ENCODE measurements at regions not wholly inside any gene's neighbourhood (a gene's known extent, or its start where the extent isn't known, plus 50 kb on each side); places are given as distances from the start of the nearest gene placed in this dataset.

- no peaks in the 10 kb centered on the region for H3K36me3 ChIP-seq
- no peaks in the 10 kb centered on the region for H3K27me3 ChIP-seq
- intact Hi-C loops (cut with DNase I) = no loop called here
- H3K4me3 ChIP-seq = no peak overlapping the region
- WGBS, 3 donors = 31 to 47% (median 36%) methylated on average over 2 of the region's 2 CpGs
- no peaks in the 10 kb centered on the region for H3K4me1 ChIP-seq (ENCODE audit: insufficient read depth)
- no peaks in the 10 kb centered on the region for H3K9me3 ChIP-seq
- H3K27ac ChIP-seq = no peak overlapping the region
- no peak for TF ChIP-seq EP300 (IDR thresholded peaks at IDR 0.05)
- no peak for TF ChIP-seq POLR2A (IDR thresholded peaks at IDR 0.05)
- no peak for TF ChIP-seq CTCF (IDR thresholded peaks at IDR 0.05)
- DNase-seq = no peak
These were observed 1024.3 kb downstream of the PCDH9 start for GRCh38 chr13:66205807-66206206.

- Histone ChIP-seq H3K4me1 (ENCODE audit: insufficient read depth) (no peaks in the 10 kb centered on the region), H3K36me3 (no peaks in the 10 kb centered on the region), H3K27me3 (no peaks in the 10 kb centered on the region), H3K9me3 (no peaks in the 10 kb centered on the region), H3K27ac (no peak overlapping the region), H3K4me3 (no peak overlapping the region)
- no peak for DNase-seq
- TF ChIP-seq POLR2A (IDR thresholded peaks at IDR 0.05) (no peak), EP300 (IDR thresholded peaks at IDR 0.05) (no peak), CTCF (IDR thresholded peaks at IDR 0.05) (no peak)
- intact Hi-C loops (cut with DNase I) = no loop called here
These were observed 1029.6 kb downstream of the PCDH9 start for GRCh38 chr13:66200555-66200954.

GRCh38 chr13:66195238-66195637 lies 1034.9 kb downstream of the PCDH9 start:
- intact Hi-C loops (cut with DNase I) = no loop called here
- no peaks in the 10 kb centered on the region for H3K9me3 ChIP-seq
- 96 to 100% (median 98%) methylated on average over 1 of the region's 1 CpG for WGBS, 3 donors
- TF ChIP-seq CTCF (IDR thresholded peaks at IDR 0.05) (no peak), EP300 (IDR thresholded peaks at IDR 0.05) (no peak), POLR2A (IDR thresholded peaks at IDR 0.05) (no peak)
- H3K27ac ChIP-seq = no peak overlapping the region
- H3K27me3 ChIP-seq = no peaks in the 10 kb centered on the region
- H3K4me3 ChIP-seq = no peak overlapping the region
- DNase-seq = no peak
- no peaks in the 10 kb centered on the region for H3K36me3 ChIP-seq
- no peaks in the 10 kb centered on the region for H3K4me1 ChIP-seq (ENCODE audit: insufficient read depth)

GRCh38 chr13:66189986-66190385 lies 1040.2 kb downstream of the PCDH9 start:
- no peaks in the 10 kb centered on the region for H3K4me1 ChIP-seq (ENCODE audit: insufficient read depth)
- no peak overlapping the region for H3K27ac ChIP-seq
- DNase-seq = no peak
- intact Hi-C loops (cut with DNase I) = no loop called here
- H3K4me3 ChIP-seq = no peak overlapping the region
- H3K36me3 ChIP-seq = no peaks in the 10 kb centered on the region
- no peaks in the 10 kb centered on the region for H3K27me3 ChIP-seq
- WGBS, 3 donors = 0 to 93% (median 82%) methylated on average over 1 of the region's 1 CpG
- H3K9me3 ChIP-seq = no peaks in the 10 kb centered on the region
- no peak for TF ChIP-seq POLR2A (IDR thresholded peaks at IDR 0.05)
- no peak for TF ChIP-seq EP300 (IDR thresholded peaks at IDR 0.05)
- TF ChIP-seq CTCF (IDR thresholded peaks at IDR 0.05) = no peak

GRCh38 chr13:66180836-66181235 lies 1049.3 kb downstream of the PCDH9 start:
- TF ChIP-seq POLR2A (IDR thresholded peaks at IDR 0.05) (no peak), EP300 (IDR thresholded peaks at IDR 0.05) (no peak), CTCF (IDR thresholded peaks at IDR 0.05) (no peak)
- no peaks in the 10 kb centered on the region for H3K4me1 ChIP-seq (ENCODE audit: insufficient read depth)
- H3K36me3 ChIP-seq = no peaks in the 10 kb centered on the region
- no peak for DNase-seq
- 91 to 94% (median 94%) methylated on average over 2 of the region's 2 CpGs for WGBS, 3 donors
- H3K27me3 ChIP-seq = no peaks in the 10 kb centered on the region
- intact Hi-C loops (cut with DNase I) = no loop called here
- no peak overlapping the region for H3K27ac ChIP-seq
- no peak overlapping the region for H3K4me3 ChIP-seq
- H3K9me3 ChIP-seq = no peaks in the 10 kb centered on the region

All from ovary (tissue), 7 donors.